Upper lobe of left lung (tissue), 4 donors: ENCODE measurements at regions not wholly inside any gene's neighbourhood (a gene's known extent, or its start where the extent isn't known, plus 50 kb on each side); places are given as distances from the start of the nearest gene placed in this dataset.

ENCODE experiments used
- EP300 ChIP-seq, 4 donors: sonication (generic); formaldehyde crosslinking; IDR thresholded peaks; one replicate each; pipeline ENCODE4 v1.5.1; 2017; ENCODE audit warnings: antibody characterized with exemption in 4 of 4, control low read depth in 2 of 4
- POLR2A ChIP-seq, 4 donors: fragments of 450-650 bp; IDR thresholded peaks; one replicate each; pipeline ENCODE4 v1.5.1; 2016 to 2017; ENCODE audit warnings: antibody characterized with exemption in 4 of 4, mild to moderate bottlenecking in 2 of 4
- TF ChIP-seq, protein P1 (sequence below), 6 experiments: fragments of 450-650 bp in 4 of 6; fragments of 200-600 bp in 2 of 6; sonication (generic) in 2 of 6; IDR thresholded peaks; one replicate each; pipeline ENCODE4 v1.5.1; 2016 to 2019; ENCODE audit warnings: antibody characterized with exemption in 6 of 6

DNA sequence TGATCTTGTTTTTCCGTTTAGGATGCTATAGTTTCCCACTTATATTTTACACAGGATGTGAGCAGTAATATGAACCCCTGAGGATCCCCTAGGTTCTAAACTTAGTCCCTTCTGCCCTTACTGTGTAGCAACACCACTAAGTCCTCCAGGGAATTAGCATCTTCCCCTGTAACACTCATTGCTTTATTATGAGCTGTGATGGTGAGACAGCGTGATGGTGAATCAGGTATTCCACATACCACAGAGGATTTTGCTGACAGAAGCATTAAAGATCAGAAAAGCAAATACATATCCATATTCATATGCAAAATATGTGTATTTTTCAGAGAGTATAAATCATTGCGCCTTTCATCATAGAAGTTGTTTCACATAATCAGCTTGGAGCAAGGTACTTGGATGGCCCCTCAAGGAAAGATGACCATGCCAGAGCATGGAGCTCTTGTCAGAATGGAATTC lies 317.0 kb downstream of the ICE1 start:
- TF ChIP-seq, protein P1, sequence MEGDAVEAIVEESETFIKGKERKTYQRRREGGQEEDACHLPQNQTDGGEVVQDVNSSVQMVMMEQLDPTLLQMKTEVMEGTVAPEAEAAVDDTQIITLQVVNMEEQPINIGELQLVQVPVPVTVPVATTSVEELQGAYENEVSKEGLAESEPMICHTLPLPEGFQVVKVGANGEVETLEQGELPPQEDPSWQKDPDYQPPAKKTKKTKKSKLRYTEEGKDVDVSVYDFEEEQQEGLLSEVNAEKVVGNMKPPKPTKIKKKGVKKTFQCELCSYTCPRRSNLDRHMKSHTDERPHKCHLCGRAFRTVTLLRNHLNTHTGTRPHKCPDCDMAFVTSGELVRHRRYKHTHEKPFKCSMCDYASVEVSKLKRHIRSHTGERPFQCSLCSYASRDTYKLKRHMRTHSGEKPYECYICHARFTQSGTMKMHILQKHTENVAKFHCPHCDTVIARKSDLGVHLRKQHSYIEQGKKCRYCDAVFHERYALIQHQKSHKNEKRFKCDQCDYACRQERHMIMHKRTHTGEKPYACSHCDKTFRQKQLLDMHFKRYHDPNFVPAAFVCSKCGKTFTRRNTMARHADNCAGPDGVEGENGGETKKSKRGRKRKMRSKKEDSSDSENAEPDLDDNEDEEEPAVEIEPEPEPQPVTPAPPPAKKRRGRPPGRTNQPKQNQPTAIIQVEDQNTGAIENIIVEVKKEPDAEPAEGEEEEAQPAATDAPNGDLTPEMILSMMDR (IDR thresholded peaks at IDR 0.05), result no peak
- TF ChIP-seq EP300 (IDR thresholded peaks at IDR 0.05) (no peak), POLR2A (IDR thresholded peaks at IDR 0.05) (no peak)
